ENCODE measurements at regions not wholly inside any gene's neighbourhood (a gene's known extent, or its start where the extent isn't known, plus 50 kb on each side); places are given as distances from the start of the nearest gene placed in this dataset.

- Histone ChIP-seq H2AFZ (ENCODE audit: low read length) (no peak overlapping the region), H3K9ac (ENCODE audit: insufficient read depth, low read length) (no peak overlapping the region), H3K36me3 (ENCODE audit: control insufficient read depth, insufficient read depth, low read length) (no peaks in the 10 kb centered on the region), H3K79me2 (ENCODE audit: control insufficient read depth, insufficient read depth, low read length) (no peaks in the 10 kb centered on the region), H3K4me3 (replicated peaks in 1 of 4; ENCODE audit: control extremely low read depth in 1 of 4, insufficient read depth in 1 of 4, low read depth in 3 of 4, low read length in 4 of 4) (no peak overlapping the region), H3K4me2 (ENCODE audit: extremely low read depth, insufficient read depth, low read length) (no peak overlapping the region), H3K27me3 (ENCODE audit: control insufficient read depth, insufficient read depth, low read length) (no peaks in the 10 kb centered on the region), H3K9me3 (ENCODE audit: control insufficient read depth, insufficient read depth, low read depth, low read length) (no peaks in the 10 kb centered on the region), H4K20me1 (ENCODE audit: control insufficient read depth, extremely low read depth, insufficient read depth, low read length) (no peaks in the 10 kb centered on the region), H3K4me1 (ENCODE audit: control insufficient read depth, extremely low read depth, insufficient read depth, low read length) (no peaks in the 10 kb centered on the region), H3K27ac (ENCODE audit: insufficient read depth, low read length) (no peak overlapping the region)
- DNase-seq (ENCODE audit: low read depth in 2 of 2): no peak
- no peak for TF ChIP-seq CTCF (conservative IDR thresholded peaks at IDR 0.05 in 1 of 2, IDR thresholded peaks at IDR 0.05 in 1 of 2; ENCODE audit: low read depth in 1 of 2, low read length in 2 of 2)
- no peak for TF ChIP-seq EZH2 (IDR thresholded peaks at IDR 0.05; ENCODE audit: low read length, missing control alignments)
Observed at GRCh38 chr14:96693987-96694386, 103.2 kb upstream of the VRK1 start.

GRCh38 chr14:96698960-96699539, 98.1 kb upstream of the VRK1 start:
- Histone ChIP-seq H3K4me3 (replicated peaks in 1 of 4; ENCODE audit: control extremely low read depth in 1 of 4, insufficient read depth in 1 of 4, low read depth in 3 of 4, low read length in 4 of 4) (no peak overlapping the region), H3K4me2 (ENCODE audit: extremely low read depth, insufficient read depth, low read length) (no peak overlapping the region), H4K20me1 (ENCODE audit: control insufficient read depth, extremely low read depth, insufficient read depth, low read length) (no peaks in the 10 kb centered on the region), H3K27me3 (ENCODE audit: control insufficient read depth, insufficient read depth, low read length) (no peaks in the 10 kb centered on the region), H3K79me2 (ENCODE audit: control insufficient read depth, insufficient read depth, low read length) (no peaks in the 10 kb centered on the region), H3K4me1 (ENCODE audit: control insufficient read depth, extremely low read depth, insufficient read depth, low read length) (no peaks in the 10 kb centered on the region), H3K9ac (ENCODE audit: insufficient read depth, low read length) (no peak overlapping the region), H2AFZ (ENCODE audit: low read length) (no peak overlapping the region), H3K36me3 (ENCODE audit: control insufficient read depth, insufficient read depth, low read length) (no peaks in the 10 kb centered on the region), H3K9me3 (ENCODE audit: control insufficient read depth, insufficient read depth, low read depth, low read length) (no peaks in the 10 kb centered on the region), H3K27ac (ENCODE audit: insufficient read depth, low read length) (no peak overlapping the region)
- TF ChIP-seq CTCF (conservative IDR thresholded peaks at IDR 0.05 in 1 of 2, IDR thresholded peaks at IDR 0.05 in 1 of 2; ENCODE audit: low read depth in 1 of 2, low read length in 2 of 2): no peak
- no peak for TF ChIP-seq EZH2 (IDR thresholded peaks at IDR 0.05; ENCODE audit: low read length, missing control alignments)
- DNase-seq (ENCODE audit: low read depth in 2 of 2): no peak

GRCh38 chr14:96699666-96700065, 97.5 kb upstream of the VRK1 start:
- Histone ChIP-seq H4K20me1 (ENCODE audit: control insufficient read depth, extremely low read depth, insufficient read depth, low read length) (no peaks in the 10 kb centered on the region), H3K36me3 (ENCODE audit: control insufficient read depth, insufficient read depth, low read length) (no peaks in the 10 kb centered on the region), H3K79me2 (ENCODE audit: control insufficient read depth, insufficient read depth, low read length) (no peaks in the 10 kb centered on the region), H3K4me3 (replicated peaks in 1 of 4; ENCODE audit: control extremely low read depth in 1 of 4, insufficient read depth in 1 of 4, low read depth in 3 of 4, low read length in 4 of 4) (no peak overlapping the region), H3K4me1 (ENCODE audit: control insufficient read depth, extremely low read depth, insufficient read depth, low read length) (no peaks in the 10 kb centered on the region), H3K27ac (ENCODE audit: insufficient read depth, low read length) (no peak overlapping the region), H3K9me3 (ENCODE audit: control insufficient read depth, insufficient read depth, low read depth, low read length) (no peaks in the 10 kb centered on the region), H3K9ac (ENCODE audit: insufficient read depth, low read length) (no peak overlapping the region), H3K4me2 (ENCODE audit: extremely low read depth, insufficient read depth, low read length) (no peak overlapping the region), H2AFZ (ENCODE audit: low read length) (no peak overlapping the region), H3K27me3 (ENCODE audit: control insufficient read depth, insufficient read depth, low read length) (no peaks in the 10 kb centered on the region)
- DNase-seq (ENCODE audit: low read depth in 2 of 2): no peak
- TF ChIP-seq EZH2 (IDR thresholded peaks at IDR 0.05; ENCODE audit: low read length, missing control alignments) (no peak), CTCF (conservative IDR thresholded peaks at IDR 0.05 in 1 of 2, IDR thresholded peaks at IDR 0.05 in 1 of 2; ENCODE audit: low read depth in 1 of 2, low read length in 2 of 2) (no peak)

All from fibroblast of lung (primary cell).